Esophagus (tissue), 2 donors: ENCODE measurements at regions not wholly inside any gene's neighbourhood (a gene's known extent, or its start where the extent isn't known, plus 50 kb on each side); places are given as distances from the start of the nearest gene placed in this dataset.
A peak's percentile ranks its signal among the peaks of the same experiment; 100 is the strongest.

Experiments used
- H3K27ac ChIP-seq, 2 donors: one replicate each; pipeline ENCODE4 v1.5.1; 2013; ENCODE audit warnings: low read depth in 2 of 2, mild to moderate bottlenecking in 2 of 2, inconsistent platforms in 1 of 2, low read length in 1 of 2, moderate library complexity in 1 of 2
- H3K27me3 ChIP-seq, 2 donors: one replicate each; pipeline ENCODE4 v1.6.1; 2013; ENCODE audit warnings: low read length in 2 of 2, control low read depth in 1 of 2, mild to moderate bottlenecking in 1 of 2; ENCODE audit not compliant: insufficient read depth in 2 of 2, control insufficient read depth in 1 of 2
- H3K36me3 ChIP-seq, 2 donors: one replicate each; pipeline ENCODE4 v1.6.1; 2013; ENCODE audit warnings: low read length in 1 of 2; ENCODE audit not compliant: control insufficient read depth in 2 of 2, insufficient read depth in 2 of 2
- H3K4me1 ChIP-seq, 2 donors: one replicate each; pipeline ENCODE4 v1.6.1; 2013; ENCODE audit warnings: low read length in 1 of 2; ENCODE audit not compliant: control insufficient read depth in 2 of 2, insufficient read depth in 2 of 2
- H3K4me3 ChIP-seq, 2 donors: one replicate each; pipeline ENCODE4 v1.5.1; 2013; ENCODE audit warnings: low read length in 2 of 2, mild to moderate bottlenecking in 2 of 2, low read depth in 1 of 2, moderate library complexity in 1 of 2
- H3K9me3 ChIP-seq, 2 donors: one replicate each; pipeline ENCODE4 v1.6.1; 2013; ENCODE audit warnings: mild to moderate bottlenecking in 2 of 2, low read depth in 1 of 2, low read length in 1 of 2, moderate library complexity in 1 of 2; ENCODE audit not compliant: control insufficient read depth in 2 of 2, insufficient read depth in 1 of 2
- WGBS, 2 donors: extraction: QIAGEN DNeasy Blood & Tissue Kit; methylation state at CpG; one replicate each; pipeline ENCODE4 v1.1.7; 2013; 5-methylcytosine and 5-hydroxymethylcytosine counted together
- donor health status: healthy with polysubstance abuse.
- donor health status: Bipolar disorder and iron deficiency.

GRCh38 chr20:6906871-6907270 is 139.4 kb downstream of the BMP2 start:
- 59 to 63% methylated on average over 2 of the region's 2 CpGs for WGBS, 2 donors
- Histone ChIP-seq H3K4me1 (no peaks in the 10 kb centered on the region), H3K27ac (no peak overlapping the region), H3K9me3 (no peaks in the 10 kb centered on the region), H3K36me3 (no peaks in the 10 kb centered on the region), H3K27me3 (no peaks in the 10 kb centered on the region), H3K4me3 (no peak overlapping the region)

GRCh38 chr20:6908673-6909072 is 141.2 kb downstream of the BMP2 start:
- no peaks in the 10 kb centered on the region for H3K4me1 ChIP-seq
- no peak overlapping the region for H3K4me3 ChIP-seq
- no peaks in the 10 kb centered on the region for H3K36me3 ChIP-seq
- 81 to 85% methylated on average over 2 of the region's 2 CpGs for WGBS, 2 donors
- H3K9me3 ChIP-seq = no peaks in the 10 kb centered on the region
- no peaks in the 10 kb centered on the region for H3K27me3 ChIP-seq
- H3K27ac ChIP-seq = no peak overlapping the region

GRCh38 chr20:6909608-6910007 is 142.1 kb downstream of the BMP2 start:
- no peaks in the 10 kb centered on the region for H3K36me3 ChIP-seq
- H3K4me1 ChIP-seq = no peaks in the 10 kb centered on the region
- no peak overlapping the region for H3K27ac ChIP-seq
- no peak overlapping the region for H3K4me3 ChIP-seq
- WGBS, 2 donors = 83 to 87% methylated on average over 3 of the region's 3 CpGs
- H3K9me3 ChIP-seq = no peaks in the 10 kb centered on the region
- no peaks in the 10 kb centered on the region for H3K27me3 ChIP-seq

- Histone ChIP-seq H3K27me3 (no peaks in the 10 kb centered on the region), H3K4me3 (no peak overlapping the region), H3K9me3 (no peaks in the 10 kb centered on the region), H3K36me3 (no peaks in the 10 kb centered on the region), H3K27ac (no peak overlapping the region), H3K4me1 (no peaks in the 10 kb centered on the region)
- 47 to 59% methylated on average over 4 of the region's 4 CpGs for WGBS, 2 donors
Measured at GRCh38 chr20:6914986-6915385, 147.5 kb downstream of the BMP2 start.

GRCh38 chr20:6916938-6917337 is 149.5 kb downstream of the BMP2 start:
- Histone ChIP-seq H3K9me3 (no peaks in the 10 kb centered on the region), H3K27me3 (no peaks in the 10 kb centered on the region), H3K27ac (no peak overlapping the region), H3K4me1 (no peaks in the 10 kb centered on the region), H3K36me3 (no peaks in the 10 kb centered on the region), H3K4me3 (no peak overlapping the region)
- WGBS, 2 donors = 91 to 98% methylated on average over 1 of the region's 1 CpG

GRCh38 chr20:6919792-6920468 is 152.4 kb downstream of the BMP2 start:
- Histone ChIP-seq H3K27me3 (no peaks in the 10 kb centered on the region), H3K36me3 (no peaks in the 10 kb centered on the region), H3K27ac (no peak overlapping the region), H3K4me1 (no peaks in the 10 kb centered on the region), H3K4me3 (no peak overlapping the region), H3K9me3 (no peaks in the 10 kb centered on the region)
- 62 to 77% methylated on average over 6 of the region's 6 CpGs for WGBS, 2 donors

GRCh38 chr20:6920991-6921613 is 153.6 kb downstream of the BMP2 start:
- no peaks in the 10 kb centered on the region for H3K27me3 ChIP-seq
- no peaks in the 10 kb centered on the region for H3K9me3 ChIP-seq
- H3K4me1 ChIP-seq = no peaks in the 10 kb centered on the region
- H3K4me3 ChIP-seq = no peak overlapping the region
- no peaks in the 10 kb centered on the region for H3K36me3 ChIP-seq
- H3K27ac ChIP-seq = peak overlapping the region in 1 of 2 donors; percentile 47
- 42 to 62% methylated on average over 9 of the region's 9 CpGs for WGBS, 2 donors

- Histone ChIP-seq H3K27ac (no peak overlapping the region), H3K27me3 (no peaks in the 10 kb centered on the region), H3K9me3 (no peaks in the 10 kb centered on the region), H3K4me1 (no peaks in the 10 kb centered on the region), H3K4me3 (no peak overlapping the region), H3K36me3 (no peaks in the 10 kb centered on the region)
- 43 to 59% methylated on average over 1 of the region's 1 CpG for WGBS, 2 donors
Measured at GRCh38 chr20:6921717-6922386, 154.4 kb downstream of the BMP2 start.

GRCh38 chr20:6924681-6925080 is 157.2 kb downstream of the BMP2 start:
- peaks cover 0 to 2% of the 10 kb centered on the region in 2 donors for H3K9me3 ChIP-seq
- no peak overlapping the region for H3K4me3 ChIP-seq
- H3K4me1 ChIP-seq = no peaks in the 10 kb centered on the region
- no peaks in the 10 kb centered on the region for H3K27me3 ChIP-seq
- H3K27ac ChIP-seq = no peak overlapping the region
- no peaks in the 10 kb centered on the region for H3K36me3 ChIP-seq
